ENCODE measurements at regions not wholly inside any gene's neighbourhood (a gene's known extent, or its start where the extent isn't known, plus 50 kb on each side); places are given as distances from the start of the nearest gene placed in this dataset.

DNA sequence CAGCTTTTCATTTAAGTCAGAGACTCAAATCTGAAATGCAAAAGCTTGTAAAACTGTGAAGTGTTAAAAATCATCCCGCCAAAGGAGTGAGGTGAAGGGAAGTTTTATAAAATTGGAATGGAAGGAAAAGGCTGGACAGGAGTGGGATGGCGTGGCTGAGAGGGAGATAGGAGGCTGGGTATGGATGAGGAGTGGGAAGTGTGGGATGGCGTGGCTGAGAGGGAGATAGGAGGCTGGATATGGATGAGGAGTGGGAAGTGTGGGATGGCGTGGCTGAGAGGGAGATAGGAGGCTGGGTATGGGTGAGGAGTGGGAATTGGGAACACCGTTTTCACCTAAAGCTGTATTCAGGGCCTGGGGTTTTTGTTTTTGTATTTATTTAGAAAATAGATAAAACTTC is 59.4 kb upstream of the NKX2-2 start:
- ATAC-seq (ENCODE audit: insufficient number of reproducible peaks, low FRiP score, low read depth) = no peak
- H3K36me3 ChIP-seq = no peaks in the 10 kb centered on the region
- no peak for DNase-seq (ENCODE audit: low spot score)
- no peaks in the 10 kb centered on the region for H3K9me3 ChIP-seq
- no peak overlapping the region for H3K4me3 ChIP-seq
- H3K4me1 ChIP-seq (ENCODE audit: control insufficient read depth in 1 of 2, low read depth in 2 of 2) = no peaks in the 10 kb centered on the region
- H3K27ac ChIP-seq = no peak overlapping the region
- TF ChIP-seq, protein P1, sequence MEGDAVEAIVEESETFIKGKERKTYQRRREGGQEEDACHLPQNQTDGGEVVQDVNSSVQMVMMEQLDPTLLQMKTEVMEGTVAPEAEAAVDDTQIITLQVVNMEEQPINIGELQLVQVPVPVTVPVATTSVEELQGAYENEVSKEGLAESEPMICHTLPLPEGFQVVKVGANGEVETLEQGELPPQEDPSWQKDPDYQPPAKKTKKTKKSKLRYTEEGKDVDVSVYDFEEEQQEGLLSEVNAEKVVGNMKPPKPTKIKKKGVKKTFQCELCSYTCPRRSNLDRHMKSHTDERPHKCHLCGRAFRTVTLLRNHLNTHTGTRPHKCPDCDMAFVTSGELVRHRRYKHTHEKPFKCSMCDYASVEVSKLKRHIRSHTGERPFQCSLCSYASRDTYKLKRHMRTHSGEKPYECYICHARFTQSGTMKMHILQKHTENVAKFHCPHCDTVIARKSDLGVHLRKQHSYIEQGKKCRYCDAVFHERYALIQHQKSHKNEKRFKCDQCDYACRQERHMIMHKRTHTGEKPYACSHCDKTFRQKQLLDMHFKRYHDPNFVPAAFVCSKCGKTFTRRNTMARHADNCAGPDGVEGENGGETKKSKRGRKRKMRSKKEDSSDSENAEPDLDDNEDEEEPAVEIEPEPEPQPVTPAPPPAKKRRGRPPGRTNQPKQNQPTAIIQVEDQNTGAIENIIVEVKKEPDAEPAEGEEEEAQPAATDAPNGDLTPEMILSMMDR (IDR thresholded peaks at IDR 0.05) = no peak
- no peaks in the 10 kb centered on the region for H3K27me3 ChIP-seq (replicated peaks; ENCODE audit: insufficient read depth)

DNA sequence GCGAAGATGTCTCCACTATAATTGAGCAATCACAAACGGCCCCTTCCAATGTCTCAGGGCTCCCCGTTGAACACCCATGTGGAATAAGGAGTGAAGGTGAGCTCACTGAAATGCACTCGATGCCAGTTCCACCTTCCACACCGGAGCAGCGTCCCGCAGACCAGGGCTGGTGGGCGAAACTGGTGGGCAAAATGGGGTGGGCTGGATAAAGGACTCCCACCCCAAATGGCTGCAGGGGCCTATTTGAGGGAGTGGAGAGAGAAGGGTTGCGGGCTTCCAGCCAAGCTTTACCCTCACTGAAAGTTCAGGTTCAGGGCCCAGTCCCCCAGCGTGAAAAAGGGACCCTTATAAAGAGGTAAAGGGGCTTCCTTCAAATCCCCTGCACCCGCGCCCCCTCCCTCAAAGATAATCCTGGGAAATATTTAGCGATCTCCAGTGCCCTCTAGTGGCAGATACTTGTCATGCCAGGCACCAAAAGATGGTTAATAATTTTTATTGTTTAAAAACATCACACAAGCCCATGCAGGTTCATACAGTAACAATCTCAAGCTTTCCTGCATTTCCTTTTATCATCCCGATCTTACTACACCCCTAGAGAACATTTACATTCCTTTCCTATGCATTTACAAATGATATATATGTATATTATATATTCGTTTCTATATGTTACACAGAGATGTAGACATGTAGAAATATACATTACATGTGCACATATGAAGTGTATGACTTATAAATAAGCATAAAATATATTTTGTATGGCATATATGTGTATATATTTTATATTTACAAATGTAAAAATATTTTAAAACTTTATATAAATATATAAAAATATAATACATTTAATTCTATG is 58.2 kb upstream of the NKX2-2 start:
- TF ChIP-seq, protein P1 (IDR thresholded peaks at IDR 0.05) = peak; percentile 65
- Histone ChIP-seq H3K27me3 (replicated peaks; ENCODE audit: insufficient read depth) (no peaks in the 10 kb centered on the region), H3K27ac (no peak overlapping the region), H3K36me3 (no peaks in the 10 kb centered on the region), H3K9me3 (no peaks in the 10 kb centered on the region), H3K4me3 (no peak overlapping the region), H3K4me1 (ENCODE audit: control insufficient read depth in 1 of 2, low read depth in 2 of 2) (no peaks in the 10 kb centered on the region)
- no peak for DNase-seq (ENCODE audit: low spot score)
- no peak for ATAC-seq (ENCODE audit: insufficient number of reproducible peaks, low FRiP score, low read depth)

DNA sequence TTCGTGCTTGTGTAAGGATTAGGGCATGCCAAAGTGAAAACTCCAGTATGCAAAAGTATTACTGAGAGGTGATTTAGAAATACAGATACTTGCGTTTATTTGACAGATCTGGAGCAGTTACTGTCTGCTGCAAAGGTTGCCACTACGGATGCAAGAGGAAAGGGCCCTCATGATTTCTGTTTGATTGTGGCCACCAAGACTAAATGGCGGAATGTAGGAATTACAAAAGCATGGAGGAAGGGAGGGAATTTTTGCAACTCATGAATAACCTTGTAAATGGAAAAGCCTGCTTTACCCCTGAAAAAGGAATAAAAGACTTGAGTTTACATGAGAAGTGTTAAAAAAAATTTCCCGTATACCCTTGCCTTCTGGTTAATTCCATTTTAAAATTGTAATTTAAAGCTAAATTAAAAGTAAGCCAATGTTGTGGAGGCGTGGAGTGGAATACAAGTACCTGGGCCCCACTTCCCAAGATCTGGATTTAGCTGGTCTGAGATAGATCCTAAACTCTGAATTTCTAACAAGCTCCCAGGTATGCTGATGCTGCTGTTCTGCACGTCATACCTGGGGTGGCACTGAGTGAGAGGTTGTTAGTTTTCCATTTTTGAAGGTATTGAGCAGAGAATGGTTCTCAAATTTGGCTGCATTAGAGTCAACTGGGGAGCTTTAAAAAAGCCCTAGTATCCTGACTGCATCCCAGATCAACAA is 56.6 kb upstream of the NKX2-2 start:
- H3K36me3 ChIP-seq = no peaks in the 10 kb centered on the region
- H3K4me3 ChIP-seq = no peak overlapping the region
- no peaks in the 10 kb centered on the region for H3K4me1 ChIP-seq (ENCODE audit: control insufficient read depth in 1 of 2, low read depth in 2 of 2)
- H3K27ac ChIP-seq = no peak overlapping the region
- H3K9me3 ChIP-seq = no peaks in the 10 kb centered on the region
- DNase-seq (ENCODE audit: low spot score) (no peak), ATAC-seq (ENCODE audit: insufficient number of reproducible peaks, low FRiP score, low read depth) (no peak)
- no peaks in the 10 kb centered on the region for H3K27me3 ChIP-seq (replicated peaks; ENCODE audit: insufficient read depth)
- TF ChIP-seq, protein P1 (IDR thresholded peaks at IDR 0.05) = no peak

DNA sequence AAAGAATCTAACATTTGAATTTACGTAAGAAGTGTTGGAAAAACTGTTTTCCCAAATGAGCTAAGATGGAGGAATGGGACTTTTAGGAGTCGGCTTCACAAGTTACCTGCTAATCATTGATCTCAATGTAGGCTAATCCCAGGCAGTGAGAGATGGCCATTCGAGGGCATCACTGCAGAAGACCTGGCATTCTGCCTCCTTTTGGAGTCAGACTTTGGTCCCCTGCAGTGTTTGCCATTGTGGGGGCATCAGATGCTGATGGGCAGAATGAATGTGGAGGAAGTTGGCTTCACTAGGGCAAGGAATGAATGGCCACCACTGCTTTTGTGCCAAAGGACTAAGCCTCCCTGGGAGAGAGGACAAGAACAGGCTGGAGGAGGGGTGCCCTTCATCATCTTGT is 55.7 kb upstream of the NKX2-2 start:
- no peak for DNase-seq (ENCODE audit: low spot score)
- H3K36me3 ChIP-seq = no peaks in the 10 kb centered on the region
- H3K4me1 ChIP-seq (ENCODE audit: control insufficient read depth in 1 of 2, low read depth in 2 of 2) = no peaks in the 10 kb centered on the region
- no peak overlapping the region for H3K4me3 ChIP-seq
- ATAC-seq (ENCODE audit: insufficient number of reproducible peaks, low FRiP score, low read depth) = no peak
- H3K9me3 ChIP-seq = no peaks in the 10 kb centered on the region
- no peak overlapping the region for H3K27ac ChIP-seq
- no peaks in the 10 kb centered on the region for H3K27me3 ChIP-seq (replicated peaks; ENCODE audit: insufficient read depth)
- TF ChIP-seq, protein P1 (IDR thresholded peaks at IDR 0.05) = no peak

DNA sequence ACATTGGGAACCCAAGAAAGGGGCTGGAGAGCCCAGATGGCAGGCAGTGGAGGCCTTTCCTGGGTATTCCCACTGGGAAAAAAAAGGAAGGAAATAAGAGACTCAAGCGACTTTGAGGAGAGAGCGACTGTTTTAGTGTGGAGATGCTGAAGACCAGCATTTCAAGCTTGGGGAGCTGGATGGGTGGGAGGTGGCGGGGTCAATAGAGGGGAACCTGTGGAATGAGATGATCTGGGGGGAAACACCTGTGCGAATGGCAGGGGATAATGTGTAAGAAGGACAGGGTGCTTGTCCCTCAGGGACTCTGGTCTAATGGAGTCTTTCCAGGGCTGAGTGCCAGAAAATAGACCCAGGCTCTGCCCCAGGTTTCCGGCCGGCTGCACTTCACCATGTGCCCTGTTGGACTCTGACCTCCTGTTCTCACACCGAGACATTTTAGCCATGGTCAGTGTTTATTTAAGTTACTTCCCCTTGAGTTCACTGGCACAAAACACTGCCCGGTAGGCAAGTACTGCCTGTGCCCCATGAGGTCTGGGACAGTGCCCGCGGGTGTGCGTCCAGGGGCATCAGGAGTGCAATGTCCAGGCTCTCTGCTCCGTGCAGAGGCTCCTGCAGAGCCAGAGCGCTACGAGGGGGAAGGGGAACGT is 50.4 kb upstream of the NKX2-2 start:
- no peak overlapping the region for H3K27ac ChIP-seq

More for the DNA sequence above, 50.4 kb upstream of the NKX2-2 start:
- TF ChIP-seq, protein P1 (IDR thresholded peaks at IDR 0.05) = no peak
- DNase-seq (ENCODE audit: low spot score) = no peak
- Histone ChIP-seq H3K27me3 (replicated peaks; ENCODE audit: insufficient read depth) (no peaks in the 10 kb centered on the region), H3K4me1 (ENCODE audit: control insufficient read depth in 1 of 2, low read depth in 2 of 2) (no peaks in the 10 kb centered on the region), H3K36me3 (no peaks in the 10 kb centered on the region), H3K9me3 (no peaks in the 10 kb centered on the region), H3K4me3 (no peak overlapping the region)
- no peak for ATAC-seq (ENCODE audit: insufficient number of reproducible peaks, low FRiP score, low read depth)

Data from thoracic aorta (tissue), 2 donors.